ENCODE measurements at regions not wholly inside any gene's neighbourhood (a gene's known extent, or its start where the extent isn't known, plus 50 kb on each side); places are given as distances from the start of the nearest gene placed in this dataset.
A peak's percentile ranks its signal among the peaks of the same experiment; 100 is the strongest.

- intact Hi-C loops (cut with DNase I) = no loop called here
- ATAC-seq (ENCODE audit: poor library complexity) = no peak
- no peak for DNase-seq
Observed at GRCh38 chrX:69018416-69019072, 146.7 kb downstream of the PJA1 start.

- DNase-seq (no peak), ATAC-seq (ENCODE audit: poor library complexity) (peak; percentile 90)
- intact Hi-C loops (cut with DNase I) = no loop called here
Observed at GRCh38 chrX:69016293-69016941, 148.8 kb downstream of the PJA1 start.

GRCh38 chrX:69015564-69016292 is 149.5 kb downstream of the PJA1 start:
- intact Hi-C loops (cut with DNase I) = no loop called here
- ATAC-seq (ENCODE audit: poor library complexity) = peak; percentile 26

GRCh38 chrX:69015156-69015555 is 150.1 kb downstream of the PJA1 start:
- DNase-seq = no peak
- ATAC-seq (ENCODE audit: poor library complexity) = no peak
- intact Hi-C loops (cut with DNase I) = no loop called here

More at GRCh38 chrX:69015564-69016292, 149.5 kb downstream of the PJA1 start:
- DNase-seq = no peak

- DNase-seq = no peak
- intact Hi-C loops (cut with DNase I) = no loop called here
- no peak for ATAC-seq (ENCODE audit: poor library complexity)
Observed at GRCh38 chrX:69014200-69014599, 151.1 kb downstream of the PJA1 start.

GRCh38 chrX:69010339-69010738 is 154.9 kb downstream of the PJA1 start:
- intact Hi-C loops (cut with DNase I) = no loop called here
- no peak for DNase-seq
- no peak for ATAC-seq (ENCODE audit: poor library complexity)

GRCh38 chrX:69000877-69001276 is 164.4 kb downstream of the PJA1 start:
- no peak for DNase-seq
- ATAC-seq (ENCODE audit: poor library complexity) = no peak
- intact Hi-C loops (cut with DNase I) = no loop called here

- intact Hi-C loops (cut with DNase I) = loop anchor here (10.0 kb wide), 2 partner anchors 65 to 105 kb away; no protein-coding TSS in a partner anchor
- DNase-seq = no peak
- ATAC-seq (ENCODE audit: poor library complexity) = no peak
Observed at GRCh38 chrX:68999931-69000330, 165.3 kb downstream of the PJA1 start.

GRCh38 chrX:68999356-68999755 is 165.9 kb downstream of the PJA1 start:
- intact Hi-C loops (cut with DNase I) = loop anchor here (10.0 kb wide), 2 partner anchors 65 to 105 kb away; no protein-coding TSS in a partner anchor
- no peak for DNase-seq

GRCh38 chrX:68998716-68999115 is 166.5 kb downstream of the PJA1 start:
- DNase-seq (no peak), ATAC-seq (ENCODE audit: poor library complexity) (no peak)
- intact Hi-C loops (cut with DNase I) = loop anchor here (10.0 kb wide), 2 partner anchors 64 to 104 kb away; no protein-coding TSS in a partner anchor

More at GRCh38 chrX:68999356-68999755, 165.9 kb downstream of the PJA1 start:
- ATAC-seq (ENCODE audit: poor library complexity) = no peak

- intact Hi-C loops (cut with DNase I) = loop anchor here (10.0 kb wide), 2 partner anchors 63 to 103 kb away; no protein-coding TSS in a partner anchor
- ATAC-seq (ENCODE audit: poor library complexity) (peak; percentile 83), DNase-seq (peak; percentile 66)
Observed at GRCh38 chrX:68997911-68998310, 167.3 kb downstream of the PJA1 start.

- ATAC-seq (ENCODE audit: poor library complexity) = no peak
- intact Hi-C loops (cut with DNase I) = loop anchor here (10.0 kb wide), 2 partner anchors 63 to 103 kb away; no protein-coding TSS in a partner anchor
- DNase-seq = no peak
Observed at GRCh38 chrX:68997511-68997910, 167.7 kb downstream of the PJA1 start.

- DNase-seq (peak; percentile 69), ATAC-seq (ENCODE audit: poor library complexity) (peak; percentile 86)
- intact Hi-C loops (cut with DNase I) = loop anchor here (10.0 kb wide), 2 partner anchors 61 to 101 kb away; no protein-coding TSS in a partner anchor
Observed at GRCh38 chrX:68995780-68996551, 167.1 kb downstream of the EFNB1 start.

GRCh38 chrX:68995386-68995779 is 166.6 kb downstream of the EFNB1 start:
- DNase-seq = no peak
- ATAC-seq (ENCODE audit: poor library complexity) = peak; percentile 9
- intact Hi-C loops (cut with DNase I) = loop anchor here (10.0 kb wide), 2 partner anchors 61 to 101 kb away; no protein-coding TSS in a partner anchor

GRCh38 chrX:68994891-68995255 is 166.1 kb downstream of the EFNB1 start:
- DNase-seq (no peak), ATAC-seq (ENCODE audit: poor library complexity) (no peak)
- intact Hi-C loops (cut with DNase I) = loop anchor here (10.0 kb wide), 2 partner anchors 60 to 100 kb away; no protein-coding TSS in a partner anchor

GRCh38 chrX:68994135-68994890 is 165.5 kb downstream of the EFNB1 start:
- intact Hi-C loops (cut with DNase I) = loop anchor here (10.0 kb wide), 2 partner anchors 60 to 100 kb away; no protein-coding TSS in a partner anchor
- DNase-seq = no peak
- no peak for ATAC-seq (ENCODE audit: poor library complexity)

GRCh38 chrX:68992821-68993397 is 164.1 kb downstream of the EFNB1 start:
- ATAC-seq (ENCODE audit: poor library complexity) (no peak), DNase-seq (no peak)
- intact Hi-C loops (cut with DNase I) = loop anchor here (10.0 kb wide), 2 partner anchors 58 to 98 kb away; no protein-coding TSS in a partner anchor

Measured in Right ventricle myocardium superior (tissue), 1 donor.